Stimulated activated CD8-positive, alpha-beta memory T cell treated with anti-CD3 and anti-CD28 coated beads, Interleukin-7, amount 100 ng/mL, for 48 hours (primary cell): ENCODE measurements at regions not wholly inside any gene's neighbourhood (a gene's known extent, or its start where the extent isn't known, plus 50 kb on each side); places are given as distances from the start of the nearest gene placed in this dataset.
"Not testable (repeated sequence)": the region's sequence is repeated elsewhere in the genome, so short reads cannot be mapped to it uniquely, and the experiment has no call there.

ENCODE experiments used
- DNase-seq, 2 donors: peaks; one replicate each; pipeline ENCODE4 v3.0.0-alpha.2; 2020; ENCODE audit warnings: low read depth in 1 of 2; ENCODE audit errors: extremely low read depth in 1 of 2

GRCh38 chr7:66535414-66536329 lies 93.0 kb upstream of the KCTD7 start:
- DNase-seq = no peak

GRCh38 chr7:66537380-66537779 lies 91.3 kb upstream of the KCTD7 start:
- no peak for DNase-seq

GRCh38 chr7:66537876-66538275 lies 90.8 kb upstream of the KCTD7 start:
- no peak for DNase-seq

GRCh38 chr7:66539264-66539623 lies 89.4 kb upstream of the KCTD7 start:
- DNase-seq = no peak

GRCh38 chr7:66539902-66540375 lies 88.7 kb upstream of the KCTD7 start:
- no peak for DNase-seq

- DNase-seq = no peak
Observed at GRCh38 chr7:66542049-66542448, 86.6 kb upstream of the KCTD7 start.

GRCh38 chr7:66542528-66543269 lies 86.0 kb upstream of the KCTD7 start:
- DNase-seq = no peak

- no peak for DNase-seq
Observed at GRCh38 chr7:66549466-66549865, 79.2 kb upstream of the KCTD7 start.

- DNase-seq = no peak
Observed at GRCh38 chr7:66553001-66553400, 75.7 kb upstream of the KCTD7 start.

- DNase-seq = not testable (repeated sequence)
Observed at GRCh38 chr7:66553675-66554074, 75.0 kb upstream of the KCTD7 start.

GRCh38 chr7:66554291-66554690 lies 74.4 kb upstream of the KCTD7 start:
- not testable (repeated sequence) for DNase-seq

- DNase-seq = not testable (repeated sequence)
Observed at GRCh38 chr7:66554842-66555430, 73.7 kb upstream of the KCTD7 start.

GRCh38 chr7:66556177-66556548 lies 72.5 kb upstream of the KCTD7 start:
- DNase-seq = no peak

GRCh38 chr7:66556549-66557213 lies 72.0 kb upstream of the KCTD7 start:
- DNase-seq = no peak

GRCh38 chr7:66557214-66558200 lies 71.2 kb upstream of the KCTD7 start:
- DNase-seq = peak; percentile 25 to 35

GRCh38 chr7:66558201-66558641 lies 70.5 kb upstream of the KCTD7 start:
- DNase-seq = no peak

- no peak for DNase-seq
Observed at GRCh38 chr7:66558660-66559465, 69.8 kb upstream of the KCTD7 start.

GRCh38 chr7:66564045-66564444 lies 64.6 kb upstream of the KCTD7 start:
- DNase-seq = no peak

GRCh38 chr7:66570179-66570578 lies 58.5 kb upstream of the KCTD7 start:
- DNase-seq = not testable (repeated sequence)
